HG03432 (cell line): ENCODE measurements at regions not wholly inside any gene's neighbourhood (a gene's known extent, or its start where the extent isn't known, plus 50 kb on each side); places are given as distances from the start of the nearest gene placed in this dataset.
A peak's percentile ranks its signal among the peaks of the same experiment; 100 is the strongest.
"Not testable (repeated sequence)": the region's sequence is repeated elsewhere in the genome, so short reads cannot be mapped to it uniquely, and the experiment has no call there.

Source experiments
- ATAC-seq: cut with Tn5 transposase; IDR thresholded peaks from one replicate; pipeline ENCODE4 v1.9.1; 2021; ENCODE audit warnings: mild to moderate bottlenecking, moderate library complexity; ENCODE audit not compliant: unreplicated experiment

DNA sequence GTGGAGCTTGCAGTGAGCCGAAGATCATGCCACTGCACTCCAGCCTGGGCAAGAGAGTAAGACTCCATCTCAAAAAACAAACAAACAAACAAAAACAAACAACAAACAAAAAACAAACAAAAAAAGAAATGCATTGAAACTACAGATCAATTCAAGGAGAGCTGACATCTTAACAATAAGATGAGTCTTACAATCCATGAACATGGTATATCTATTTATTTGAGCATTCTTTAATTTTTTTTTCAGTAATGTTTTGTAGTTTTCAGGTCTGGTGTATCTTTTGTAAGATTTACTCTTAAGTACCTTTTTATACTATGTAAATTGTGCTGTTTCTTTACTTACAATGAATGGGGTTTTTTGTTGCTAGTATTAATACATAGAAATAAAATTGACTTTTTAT is 140.1 kb upstream of the DAPK1 start:
- ATAC-seq = no peak

DNA sequence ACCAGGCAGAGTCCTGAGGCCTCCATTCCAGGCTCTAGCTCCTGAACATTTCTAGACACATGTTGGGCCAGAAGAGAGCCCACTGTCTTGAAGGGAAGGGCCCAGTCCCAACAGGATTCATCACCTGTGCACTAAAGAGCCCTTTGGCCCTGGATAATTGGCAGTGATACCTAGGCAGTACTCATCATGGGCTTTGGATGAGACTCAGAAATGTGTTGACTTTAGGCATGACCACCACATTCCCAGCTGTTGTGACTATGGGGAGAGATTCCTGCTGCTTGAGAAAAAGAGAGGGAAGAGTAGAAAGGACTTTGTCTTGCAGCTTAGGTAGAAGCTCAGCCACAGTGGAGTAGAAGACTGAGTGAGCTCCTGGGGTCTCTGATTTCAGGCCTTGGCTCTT is 138.4 kb upstream of the DAPK1 start:
- ATAC-seq = no peak

DNA sequence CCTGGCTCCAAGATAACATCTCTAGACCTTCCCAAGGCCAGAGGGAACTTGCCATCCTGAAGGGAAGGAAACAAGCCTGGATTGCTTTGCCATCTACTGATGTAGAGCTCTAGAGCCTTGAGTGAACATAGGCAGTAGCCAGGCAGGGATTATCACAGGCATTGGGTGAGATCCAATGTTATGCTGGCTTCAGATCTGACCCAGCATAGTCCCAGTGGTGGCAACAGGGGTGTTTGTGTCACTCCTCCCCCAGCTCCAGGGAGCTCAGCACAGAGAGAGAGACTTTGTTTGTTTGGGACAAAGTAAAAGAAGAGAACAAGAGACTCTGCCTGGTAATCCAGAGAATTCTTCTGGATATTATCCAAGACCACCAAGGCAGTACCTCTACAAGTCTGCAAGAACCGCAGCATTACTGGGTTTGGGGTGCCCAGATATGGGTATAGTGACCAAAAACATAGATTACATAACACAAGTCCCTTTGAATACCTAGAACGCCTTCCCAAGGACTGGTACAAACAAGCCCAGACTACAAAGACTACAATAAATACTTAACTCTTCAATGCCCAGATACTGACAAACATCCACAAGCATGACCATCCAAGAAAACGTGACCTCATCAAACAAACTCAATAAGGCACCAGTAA is 137.6 kb upstream of the DAPK1 start:
- no peak for ATAC-seq

DNA sequence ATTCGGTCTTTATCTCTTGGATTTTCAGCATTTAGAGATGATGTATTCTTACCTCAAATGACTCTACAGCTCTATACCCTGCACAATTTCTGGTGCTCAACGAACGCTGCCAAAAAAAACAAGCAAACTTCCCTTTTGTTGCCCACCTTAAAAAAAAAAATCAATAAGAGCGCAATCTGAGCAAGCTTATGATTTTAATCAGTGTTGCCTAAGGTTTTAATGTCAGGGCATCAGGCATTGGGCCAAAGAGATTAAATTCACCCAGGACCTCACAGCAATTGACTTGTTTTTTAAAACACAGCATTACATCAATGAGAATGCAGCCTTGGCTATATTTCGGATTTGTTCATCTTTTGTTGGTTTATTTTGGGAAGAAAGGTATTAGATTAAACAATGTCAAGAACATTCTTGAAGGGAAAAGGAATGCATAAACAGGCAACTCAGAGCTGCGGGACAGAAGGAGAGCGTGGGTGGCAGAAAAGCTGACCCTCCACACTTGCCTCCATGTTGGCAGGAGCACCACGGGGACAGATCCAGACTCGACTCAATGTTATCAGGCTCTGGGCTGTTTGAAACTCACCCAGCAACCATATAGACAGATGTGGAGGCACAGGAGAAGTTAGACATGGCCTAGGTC is 127.5 kb upstream of the DAPK1 start:
- ATAC-seq = no peak

DNA sequence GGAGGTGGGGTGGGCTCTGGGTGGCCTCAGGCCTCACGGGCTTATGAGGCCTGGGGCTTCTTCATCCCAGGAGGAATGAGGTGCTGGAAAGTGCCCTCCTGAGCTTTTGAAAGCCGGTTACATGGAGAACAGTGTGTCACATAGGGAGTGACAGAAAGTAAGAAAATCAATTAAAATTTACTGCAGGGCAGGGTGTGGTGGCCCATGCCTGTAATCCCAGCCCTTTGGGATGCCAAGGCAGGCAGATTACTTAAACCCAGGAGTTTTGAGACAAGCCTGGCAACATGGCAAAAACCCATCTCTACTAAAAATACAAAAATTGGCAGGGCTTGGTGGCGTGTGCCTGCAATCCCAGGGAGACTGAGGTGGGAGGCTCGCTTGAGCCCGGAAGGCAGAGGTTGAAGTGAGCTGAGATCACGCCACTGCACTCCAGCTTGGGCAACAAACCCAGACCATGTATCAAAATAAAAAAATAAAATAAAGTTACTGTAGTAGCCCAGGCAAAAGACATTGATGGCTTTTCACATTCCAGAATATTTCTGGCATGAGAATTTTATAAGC is 125.8 kb upstream of the DAPK1 start:
- ATAC-seq = no peak

DNA sequence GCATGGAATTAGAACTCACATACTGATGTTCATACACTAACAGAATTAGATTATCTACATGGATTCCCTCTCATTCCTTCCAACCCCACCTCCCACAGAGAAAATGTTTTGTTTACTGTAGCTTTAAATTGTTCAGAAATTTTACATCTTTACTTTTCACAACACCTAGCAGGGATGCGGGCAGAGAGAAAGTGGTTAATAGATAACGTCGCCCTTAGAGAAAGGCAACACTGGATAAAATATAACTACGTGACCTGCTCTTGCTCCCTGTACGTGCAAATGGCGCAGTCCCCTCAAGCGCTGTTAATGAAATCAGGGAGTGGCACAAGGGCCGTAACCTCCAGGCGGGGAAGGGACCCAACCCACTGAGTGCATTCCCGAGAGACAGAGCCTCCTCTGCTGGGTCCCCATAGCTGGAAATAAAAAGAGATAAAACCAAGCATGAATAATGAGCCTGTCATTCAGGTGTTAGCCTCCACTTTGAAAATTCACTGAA is 125.3 kb upstream of the DAPK1 start:
- ATAC-seq = no peak

DNA sequence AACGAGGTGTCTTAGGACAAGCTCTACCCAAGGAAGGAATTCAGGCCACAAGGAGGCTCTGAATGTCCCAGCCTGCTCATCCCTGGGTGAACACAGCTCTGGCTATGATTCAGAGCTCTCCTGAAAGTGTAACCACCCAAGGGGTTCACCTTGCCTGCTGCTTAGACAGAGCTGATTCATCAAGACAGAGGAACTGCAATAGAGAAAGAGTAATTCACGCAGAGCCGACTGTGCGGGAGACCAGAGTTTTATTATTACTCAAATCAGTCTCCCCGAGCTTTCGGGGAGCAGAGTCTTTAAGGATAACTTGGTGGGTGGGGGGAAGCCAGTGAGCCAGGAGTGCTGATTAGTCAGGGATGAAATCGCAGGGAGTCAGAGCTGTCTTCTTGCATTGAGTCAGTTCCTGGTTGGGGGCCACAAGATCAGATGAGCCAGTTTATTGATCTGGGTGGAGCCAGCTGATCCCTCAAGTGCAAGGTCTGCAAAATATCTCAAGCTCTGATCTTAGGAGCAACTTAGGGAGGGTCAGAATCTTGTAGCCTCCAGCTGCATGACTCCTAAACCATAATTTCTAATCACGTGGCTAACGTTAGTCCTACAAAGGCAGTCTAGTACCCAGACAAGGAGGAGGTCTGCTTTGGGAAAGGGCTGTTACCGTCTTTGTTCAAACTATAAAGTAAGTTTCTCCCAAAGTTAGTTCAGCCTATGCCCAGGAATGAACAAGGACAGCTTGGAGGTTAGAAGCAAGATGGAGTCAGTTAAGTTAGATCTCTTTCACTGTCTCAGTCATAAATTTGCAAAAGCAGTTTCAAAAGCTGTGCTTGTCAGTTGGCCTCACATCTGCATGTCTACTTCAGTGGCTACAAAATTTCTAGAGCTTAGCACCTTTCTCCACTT is 123.4 kb upstream of the DAPK1 start:
- peak; percentile 70 for ATAC-seq

DNA sequence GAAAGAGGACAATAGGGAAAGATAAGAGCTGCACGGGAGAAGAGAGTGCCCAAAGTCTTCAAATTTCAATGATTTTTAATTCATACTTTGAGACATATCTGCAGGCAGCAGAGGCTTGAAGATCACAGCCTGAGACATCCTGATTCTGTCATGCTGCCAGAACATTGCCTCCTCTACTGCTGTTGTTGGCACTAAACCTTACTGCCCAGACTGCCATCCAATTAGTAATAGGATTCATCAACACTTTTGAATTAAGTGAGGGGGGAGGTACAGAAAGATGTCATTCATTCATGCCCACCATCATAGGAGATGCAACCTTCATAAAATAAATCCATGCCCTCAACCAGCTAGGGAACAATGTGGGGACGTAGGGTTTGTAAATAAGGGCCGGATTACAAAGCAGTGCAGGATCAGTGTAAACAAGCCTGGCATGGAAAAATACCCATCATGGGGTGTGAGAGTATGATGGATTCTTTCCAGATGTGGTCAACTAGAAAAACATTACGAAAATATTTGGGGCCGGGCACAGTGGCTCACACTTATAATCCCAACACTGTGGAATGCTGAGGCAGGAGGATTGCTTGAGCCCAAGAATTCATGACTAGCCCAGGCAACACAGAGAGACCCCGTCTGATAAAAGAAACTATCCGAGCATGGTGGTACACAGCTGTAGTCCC is 122.1 kb upstream of the DAPK1 start:
- ATAC-seq = no peak

DNA sequence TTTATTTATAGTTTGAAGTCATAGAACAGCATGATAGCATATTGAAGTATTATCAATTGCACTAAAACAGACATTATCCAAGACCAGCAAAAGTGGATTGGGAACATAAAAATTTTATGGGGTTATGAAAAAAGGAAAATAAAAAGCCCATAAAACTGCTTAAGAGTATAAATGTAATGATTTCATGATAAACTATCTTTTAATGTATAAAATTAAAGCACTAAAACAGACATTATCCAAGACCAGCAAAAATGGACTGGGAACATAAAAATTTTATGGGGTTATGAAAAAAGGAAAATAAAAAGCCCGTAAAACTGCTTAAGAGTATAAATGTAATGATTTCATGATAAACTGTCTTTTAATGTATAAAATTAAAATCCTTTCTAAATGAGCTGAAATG is 119.0 kb upstream of the DAPK1 start:
- no peak for ATAC-seq

DNA sequence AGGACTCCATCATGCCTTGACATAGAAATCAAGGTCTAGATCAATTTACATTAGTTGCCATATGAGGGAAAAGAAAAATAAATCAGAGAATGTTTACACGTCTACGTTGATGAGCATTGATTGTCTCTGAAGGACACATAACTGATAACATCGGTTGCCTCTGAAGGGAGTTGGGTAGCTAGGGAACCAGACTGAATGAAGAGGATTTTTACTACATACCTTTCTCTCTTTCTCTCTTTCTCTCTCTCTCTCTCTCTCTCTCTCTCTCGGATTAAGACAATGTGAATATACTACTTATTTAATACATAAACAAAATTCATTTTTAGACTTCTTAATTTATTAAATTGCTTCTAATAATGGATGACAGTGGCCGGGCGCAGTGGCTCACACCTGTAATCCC is 118.4 kb upstream of the DAPK1 start:
- no peak for ATAC-seq

DNA sequence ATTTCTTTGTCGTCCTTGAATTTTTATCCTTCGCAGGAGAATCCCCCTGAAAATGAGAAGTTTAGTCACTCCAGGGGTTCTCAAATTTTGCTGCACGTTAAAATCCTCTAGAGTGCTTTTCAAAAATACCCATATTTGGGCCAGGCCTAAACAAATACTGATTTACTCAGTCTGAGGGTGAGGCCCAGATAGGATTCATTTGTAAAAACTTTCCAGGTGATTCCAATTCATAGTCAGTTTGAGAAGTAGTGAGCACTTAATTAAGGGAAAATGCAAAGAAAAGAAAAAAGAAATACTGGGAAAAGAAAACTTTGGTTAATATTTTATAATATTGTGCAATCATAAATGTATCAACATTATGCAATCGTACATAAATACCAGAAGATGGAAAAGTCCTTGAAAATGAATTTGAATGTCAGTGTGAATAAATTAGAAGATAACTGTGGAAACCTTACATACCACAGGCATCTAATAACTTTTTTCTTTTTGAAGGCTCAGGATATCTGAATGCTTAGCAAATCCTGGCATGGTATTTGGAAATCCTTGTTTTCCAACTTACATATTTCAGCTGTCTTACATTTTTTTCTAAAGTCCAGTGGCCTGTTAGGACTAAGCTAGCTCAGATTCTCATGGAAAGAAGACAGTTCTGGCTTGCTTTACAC is 116.5 kb upstream of the DAPK1 start:
- no peak for ATAC-seq

DNA sequence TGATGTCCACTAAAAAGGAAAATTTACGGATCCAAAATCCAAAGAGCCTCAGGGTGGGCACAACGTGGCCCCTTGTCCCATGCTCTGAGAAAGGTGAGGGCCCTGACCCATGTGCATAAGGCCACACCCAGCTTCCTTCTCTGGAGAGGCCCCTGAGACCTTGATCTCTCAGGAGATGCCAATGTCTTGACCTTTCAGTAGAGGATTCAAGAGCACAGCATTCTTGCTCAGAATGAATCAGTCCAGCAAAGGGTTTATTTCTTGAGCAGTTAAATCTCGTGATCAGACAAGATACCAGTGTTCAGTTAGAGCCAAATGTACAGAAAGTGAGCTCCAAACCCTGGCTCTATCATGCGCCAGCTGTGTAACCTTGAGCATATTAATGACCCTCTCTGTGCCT is 115.9 kb upstream of the DAPK1 start:
- ATAC-seq = no peak

DNA sequence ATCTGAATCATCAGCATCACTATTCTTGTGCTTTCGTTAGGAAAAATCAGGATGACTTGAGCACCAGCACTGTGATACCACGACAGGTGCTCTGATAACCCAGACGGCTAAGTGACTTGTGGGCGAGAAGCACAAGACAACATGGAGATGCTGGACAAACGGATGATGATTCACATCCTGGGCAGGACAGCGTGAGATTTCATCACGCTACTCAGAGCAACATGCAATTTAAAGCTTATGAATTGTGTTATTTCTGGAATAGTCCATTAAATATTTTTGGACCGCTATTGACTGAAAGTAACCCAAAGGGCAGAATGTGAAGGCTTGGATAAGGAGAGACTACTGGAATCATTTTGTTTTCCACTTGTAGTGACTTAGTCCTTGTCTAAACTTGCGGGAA is 114.8 kb upstream of the DAPK1 start:
- no peak for ATAC-seq

DNA sequence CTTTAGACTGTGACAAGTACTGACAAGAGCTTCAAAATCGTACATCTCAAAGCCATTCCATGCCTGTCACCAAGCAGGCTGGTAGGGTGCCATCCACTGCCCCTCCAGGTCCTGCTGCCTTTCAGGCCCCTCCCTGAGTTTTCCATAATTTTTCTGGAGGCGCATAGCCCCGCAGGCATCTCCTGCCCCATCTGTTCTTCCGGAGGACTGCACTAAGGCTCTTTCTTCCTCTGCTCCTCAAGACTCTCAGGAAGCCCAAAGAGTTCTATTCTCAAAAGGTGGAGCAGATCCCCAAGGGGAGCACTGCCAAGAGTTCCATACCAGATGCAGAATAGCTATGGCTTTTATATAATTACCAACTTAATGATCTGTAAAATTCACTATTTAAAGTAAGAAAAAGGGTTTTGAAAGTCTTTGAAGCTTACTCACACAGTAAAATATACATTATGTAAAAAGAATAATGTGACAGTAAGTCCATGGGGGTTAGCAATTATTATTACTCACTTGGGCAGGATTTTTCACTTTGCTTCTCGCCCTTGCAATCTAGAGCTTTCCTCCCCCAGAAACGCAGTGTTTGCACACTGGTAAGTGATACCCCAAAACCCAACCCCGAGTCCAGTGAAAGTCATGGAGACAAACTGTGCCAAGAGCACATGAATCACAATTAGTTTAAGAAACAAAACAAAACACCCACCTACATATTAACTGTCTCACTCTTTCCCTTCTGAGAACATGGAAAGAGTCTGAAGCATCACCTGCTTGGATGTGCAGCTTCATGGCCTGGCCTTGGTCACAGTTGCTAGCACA is 114.1 kb upstream of the DAPK1 start:
- no peak for ATAC-seq

DNA sequence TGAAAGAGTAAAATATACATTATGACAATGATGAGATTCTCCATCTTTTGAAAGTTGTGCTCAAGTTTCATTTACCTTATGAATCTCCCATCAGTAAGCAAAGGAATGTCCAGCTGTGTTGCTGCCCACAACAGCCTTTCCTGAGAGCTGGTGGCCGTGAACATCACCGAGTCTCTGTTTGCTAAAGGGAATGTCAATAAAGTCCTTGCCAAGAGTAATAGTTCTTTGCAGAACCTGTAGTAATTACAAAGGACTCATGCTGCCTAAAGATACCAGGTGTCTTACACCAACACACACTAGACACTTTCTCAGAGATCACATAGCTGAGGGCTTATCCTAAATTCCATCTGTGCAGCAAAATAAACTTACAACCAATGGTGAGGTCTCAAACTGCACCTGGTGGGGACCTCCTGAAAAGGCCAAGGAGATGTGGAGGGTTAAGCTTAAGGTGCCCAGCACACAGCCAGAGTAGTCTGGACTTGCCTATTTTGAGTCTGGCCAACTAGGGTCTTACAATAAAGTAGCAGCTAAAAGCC is 111.1 kb upstream of the DAPK1 start:
- no peak for ATAC-seq

DNA sequence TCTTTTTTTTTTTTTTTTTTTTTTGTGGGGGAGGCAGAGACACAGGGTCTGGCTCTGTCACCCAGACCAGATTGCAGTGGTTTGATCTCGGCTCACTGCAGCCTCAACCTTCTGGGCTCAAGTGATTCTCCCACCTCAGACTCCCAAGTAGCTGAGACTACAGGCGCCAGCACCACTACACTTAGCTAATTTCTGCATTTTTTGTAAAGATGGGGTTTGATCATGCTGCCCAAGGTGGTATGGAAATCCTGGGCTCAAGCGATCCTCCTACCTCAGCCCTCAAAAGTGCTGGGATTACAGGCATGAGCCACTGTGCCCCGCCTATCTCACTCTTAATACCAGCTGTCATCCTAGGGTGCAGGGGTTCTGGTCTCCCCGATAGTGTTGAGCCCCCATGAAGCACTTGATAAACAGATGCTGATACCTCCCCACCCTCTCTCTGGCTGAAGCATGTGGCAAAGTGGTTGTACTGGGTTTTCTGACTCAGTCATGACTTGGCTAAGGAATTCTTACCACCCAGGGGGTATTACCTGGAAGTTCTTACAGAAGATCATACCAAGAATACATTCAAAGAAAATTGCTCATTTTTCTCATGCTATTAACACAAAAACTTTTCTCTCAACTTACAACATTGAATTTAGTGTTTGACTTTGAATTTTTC is 110.2 kb upstream of the DAPK1 start:
- ATAC-seq = no peak

DNA sequence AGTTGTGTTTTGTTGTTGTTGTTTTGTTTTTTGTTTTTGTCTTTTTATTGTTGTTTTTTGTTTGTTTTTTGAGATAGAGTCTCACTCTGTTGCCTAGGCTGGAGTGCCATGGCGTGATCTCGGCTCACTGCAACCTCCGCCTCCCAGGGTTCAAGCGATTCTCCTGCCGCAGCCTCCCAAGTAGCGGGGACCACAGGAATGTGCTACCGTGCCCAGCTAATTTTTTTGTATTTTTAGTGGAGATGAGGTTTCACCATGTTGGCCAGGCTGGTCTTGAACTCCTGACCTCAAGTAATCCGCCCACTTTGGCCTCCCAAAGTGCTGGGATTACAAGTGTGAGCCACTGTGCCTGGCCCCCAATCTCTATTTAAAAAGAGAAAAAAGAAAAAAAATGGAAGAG is 109.0 kb upstream of the DAPK1 start:
- not testable (repeated sequence) for ATAC-seq

DNA sequence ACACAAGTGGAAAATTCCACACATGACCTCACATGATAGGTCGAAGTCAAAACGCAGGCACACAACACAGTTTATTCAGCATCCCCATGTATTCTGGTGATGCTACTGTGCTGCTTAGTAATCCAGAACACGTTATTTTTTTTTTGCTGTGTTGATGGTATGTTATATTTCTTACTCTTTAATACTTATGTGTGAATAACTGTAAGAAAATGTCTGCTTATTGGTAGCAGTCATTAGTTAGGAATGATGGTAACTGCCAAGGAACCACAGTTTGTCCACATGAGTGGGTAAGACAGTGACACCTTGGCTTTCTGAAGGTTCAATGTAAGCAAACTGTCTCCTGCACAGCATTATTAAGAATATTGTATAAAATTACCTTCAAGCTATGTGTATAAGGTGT is 107.7 kb upstream of the DAPK1 start:
- no peak for ATAC-seq

DNA sequence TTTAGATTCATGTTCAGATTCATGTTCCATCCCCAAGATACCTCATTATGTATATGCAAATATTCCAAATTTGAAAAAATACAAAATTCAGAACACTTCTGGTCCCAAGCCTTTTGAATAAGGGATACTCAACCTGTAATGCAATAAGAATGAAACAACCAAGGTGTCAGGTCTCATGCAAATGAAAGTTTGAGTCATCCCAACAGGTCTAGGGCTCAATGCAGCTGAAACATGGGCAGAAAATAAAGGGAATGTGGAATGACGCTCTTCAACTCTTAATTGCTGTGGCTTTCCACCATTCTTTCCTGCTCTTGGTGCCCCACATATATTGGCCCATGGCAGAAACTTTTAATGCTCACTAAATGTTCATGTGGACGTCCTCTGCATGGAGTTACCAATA is 107.3 kb upstream of the DAPK1 start:
- no peak for ATAC-seq
